Esophagus squamous epithelium (tissue), 4 donors: ENCODE measurements at regions not wholly inside any gene's neighbourhood (a gene's known extent, or its start where the extent isn't known, plus 50 kb on each side); places are given as distances from the start of the nearest gene placed in this dataset.

ENCODE experiments used
- POLR2A ChIP-seq, 4 donors: fragments of 450-650 bp; IDR thresholded peaks; one replicate each; pipeline ENCODE4 v1.6.1; 2017; ENCODE audit warnings: antibody characterized with exemption in 4 of 4, mild to moderate bottlenecking in 4 of 4, moderate library complexity in 3 of 4
- TF ChIP-seq, protein P1 (sequence below), 6 experiments: fragments of 450-650 bp in 4 of 6; fragments of 200-600 bp in 2 of 6; sonication (generic) in 2 of 6; IDR thresholded peaks; one replicate each; pipeline ENCODE4 v1.5.1; 2016 to 2019; ENCODE audit warnings: antibody characterized with exemption in 6 of 6, mild to moderate bottlenecking in 4 of 6, moderate library complexity in 4 of 6

DNA sequence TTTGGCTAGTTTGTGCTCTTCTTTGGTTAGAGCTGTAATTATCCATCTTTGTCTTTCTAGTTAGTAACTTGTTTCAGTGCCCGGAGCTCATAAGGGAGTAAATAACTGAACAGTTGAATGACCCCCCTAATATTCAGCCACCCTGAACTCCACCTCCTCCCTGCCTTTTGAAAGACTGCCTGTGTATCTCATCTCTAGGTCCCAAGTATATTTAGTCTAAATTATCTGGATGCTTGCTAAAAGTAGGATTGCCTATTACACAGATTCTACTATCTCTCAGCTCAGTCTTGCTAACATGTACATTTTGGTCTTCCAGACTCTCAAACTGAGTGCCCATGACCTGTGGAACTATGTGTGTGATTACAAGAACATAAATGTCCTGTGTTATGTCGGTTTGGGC, 145.9 kb downstream of the GJA1 start:
- TF ChIP-seq, protein P1, sequence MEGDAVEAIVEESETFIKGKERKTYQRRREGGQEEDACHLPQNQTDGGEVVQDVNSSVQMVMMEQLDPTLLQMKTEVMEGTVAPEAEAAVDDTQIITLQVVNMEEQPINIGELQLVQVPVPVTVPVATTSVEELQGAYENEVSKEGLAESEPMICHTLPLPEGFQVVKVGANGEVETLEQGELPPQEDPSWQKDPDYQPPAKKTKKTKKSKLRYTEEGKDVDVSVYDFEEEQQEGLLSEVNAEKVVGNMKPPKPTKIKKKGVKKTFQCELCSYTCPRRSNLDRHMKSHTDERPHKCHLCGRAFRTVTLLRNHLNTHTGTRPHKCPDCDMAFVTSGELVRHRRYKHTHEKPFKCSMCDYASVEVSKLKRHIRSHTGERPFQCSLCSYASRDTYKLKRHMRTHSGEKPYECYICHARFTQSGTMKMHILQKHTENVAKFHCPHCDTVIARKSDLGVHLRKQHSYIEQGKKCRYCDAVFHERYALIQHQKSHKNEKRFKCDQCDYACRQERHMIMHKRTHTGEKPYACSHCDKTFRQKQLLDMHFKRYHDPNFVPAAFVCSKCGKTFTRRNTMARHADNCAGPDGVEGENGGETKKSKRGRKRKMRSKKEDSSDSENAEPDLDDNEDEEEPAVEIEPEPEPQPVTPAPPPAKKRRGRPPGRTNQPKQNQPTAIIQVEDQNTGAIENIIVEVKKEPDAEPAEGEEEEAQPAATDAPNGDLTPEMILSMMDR (IDR thresholded peaks at IDR 0.05): no peak
- TF ChIP-seq POLR2A (IDR thresholded peaks at IDR 0.05): no peak
